HG03354 (cell line): ENCODE measurements at regions not wholly inside any gene's neighbourhood (a gene's known extent, or its start where the extent isn't known, plus 50 kb on each side); places are given as distances from the start of the nearest gene placed in this dataset.
"Not testable (repeated sequence)": the region's sequence is repeated elsewhere in the genome, so short reads cannot be mapped to it uniquely, and the experiment has no call there.

Source experiments
- ATAC-seq: cut with Tn5 transposase; IDR thresholded peaks from one replicate; pipeline ENCODE4 v1.9.1; 2021; ENCODE audit warnings: mild to moderate bottlenecking; ENCODE audit not compliant: unreplicated experiment, poor library complexity, severe bottlenecking

DNA sequence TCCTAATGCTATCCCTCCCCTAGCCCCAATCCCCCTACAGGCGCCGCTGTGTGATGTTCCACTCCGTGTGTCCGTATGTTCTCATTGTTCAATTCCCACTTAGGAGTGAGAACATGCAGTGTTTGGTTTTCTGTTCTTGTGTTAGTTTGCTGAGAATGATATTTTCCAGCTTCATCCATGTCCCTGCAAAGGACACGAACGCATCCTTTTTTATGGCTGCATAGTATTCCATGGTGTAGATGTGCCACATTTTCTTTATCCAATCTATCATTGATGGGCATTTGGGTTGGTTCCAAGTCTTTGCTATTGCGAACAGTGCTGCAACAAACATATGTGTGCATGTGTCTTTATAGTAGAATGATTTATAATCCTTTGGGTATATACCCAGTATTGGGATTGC lies 174.2 kb upstream of the FOXK1 start:
- not testable (repeated sequence) for ATAC-seq

DNA sequence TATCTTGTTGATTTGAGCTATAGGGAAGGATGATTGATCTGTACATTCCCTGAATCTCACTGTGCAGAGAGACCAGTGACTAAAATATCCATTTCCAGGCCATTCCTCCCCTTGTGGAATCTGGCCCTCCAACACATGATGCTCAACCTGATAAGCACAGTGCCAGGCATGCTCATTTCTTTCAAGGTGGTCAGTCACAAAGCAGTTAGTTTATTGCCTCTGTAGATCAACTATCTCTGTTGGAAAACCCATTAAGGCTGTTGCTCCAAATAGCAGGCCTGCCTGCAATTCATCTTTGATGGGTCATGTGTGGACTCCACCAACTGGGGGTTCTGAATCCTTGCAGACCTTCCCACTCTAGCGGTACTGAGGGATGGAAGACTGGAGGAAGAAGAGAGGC lies 168.6 kb upstream of the FOXK1 start:
- ATAC-seq = no peak

DNA sequence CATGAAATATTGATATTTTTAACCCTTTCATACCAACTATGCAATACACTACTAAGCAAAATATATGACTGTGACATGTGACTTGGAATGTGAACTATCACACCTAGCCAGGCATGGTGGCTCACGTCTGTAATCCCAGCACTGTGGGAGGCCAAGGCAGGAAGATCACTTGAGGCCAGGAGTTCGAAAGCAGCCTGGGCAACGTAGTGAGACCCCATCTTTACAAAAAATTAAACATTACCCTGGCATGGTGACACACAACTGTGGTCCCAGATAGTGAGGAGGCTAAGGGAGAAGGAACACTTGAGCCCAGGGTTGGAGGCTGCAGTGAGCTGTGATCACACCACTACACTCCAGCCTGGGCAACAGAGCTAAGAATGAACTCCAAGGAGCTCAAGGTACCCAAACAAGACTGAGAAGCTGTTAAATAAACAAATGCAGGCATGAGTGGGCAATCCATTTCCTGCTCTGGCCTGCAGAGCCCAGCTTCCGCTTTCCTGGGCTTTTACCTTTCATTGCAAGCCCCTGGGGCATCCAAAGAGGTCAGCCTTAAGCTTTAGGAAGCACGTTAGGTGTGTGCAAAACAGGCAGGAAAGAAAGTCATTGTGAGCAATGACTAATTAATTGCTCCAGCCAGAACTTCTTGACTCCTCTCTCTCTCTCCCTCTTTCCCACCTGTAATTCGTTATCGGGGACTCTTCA lies 162.1 kb upstream of the FOXK1 start:
- no peak for ATAC-seq

DNA sequence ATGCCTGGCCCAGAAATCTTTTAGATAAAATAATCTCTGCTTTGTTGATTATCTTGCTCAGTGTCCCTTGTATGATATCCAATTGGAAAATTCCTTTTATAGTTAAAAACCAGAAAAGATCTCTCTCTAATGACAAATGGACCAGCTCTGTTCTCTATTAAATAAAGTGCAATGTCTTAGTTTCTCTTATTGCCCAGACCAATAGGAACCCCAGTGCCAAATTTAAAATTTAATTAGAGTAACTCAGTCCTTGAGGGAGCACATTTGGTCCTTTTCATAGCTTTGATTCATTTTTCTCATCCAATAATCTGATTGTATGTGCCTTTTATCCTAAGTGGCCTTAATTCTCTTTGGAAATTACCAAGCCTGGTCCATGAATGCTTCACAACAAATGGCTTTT lies 158.9 kb upstream of the FOXK1 start:
- ATAC-seq = no peak

DNA sequence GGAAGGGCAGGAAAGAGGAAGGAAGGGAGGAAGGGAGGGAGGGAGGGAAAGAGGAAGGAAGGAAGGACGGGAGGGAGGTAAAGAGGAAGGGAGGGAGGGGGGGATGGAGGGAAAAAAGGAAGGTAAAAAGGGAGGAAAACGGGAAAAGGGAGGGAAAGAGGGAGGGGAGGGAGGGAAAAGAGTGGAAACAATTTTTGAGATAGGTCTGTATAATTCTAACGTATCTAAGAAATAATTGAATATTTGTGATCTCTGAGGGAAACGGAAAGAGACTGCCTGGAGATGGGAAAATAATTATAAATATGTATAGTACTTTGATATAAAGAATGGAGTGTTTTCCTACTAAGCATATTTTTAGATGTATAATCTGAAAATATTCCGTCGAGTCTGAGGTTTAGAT lies 158.2 kb upstream of the FOXK1 start:
- no peak for ATAC-seq

DNA sequence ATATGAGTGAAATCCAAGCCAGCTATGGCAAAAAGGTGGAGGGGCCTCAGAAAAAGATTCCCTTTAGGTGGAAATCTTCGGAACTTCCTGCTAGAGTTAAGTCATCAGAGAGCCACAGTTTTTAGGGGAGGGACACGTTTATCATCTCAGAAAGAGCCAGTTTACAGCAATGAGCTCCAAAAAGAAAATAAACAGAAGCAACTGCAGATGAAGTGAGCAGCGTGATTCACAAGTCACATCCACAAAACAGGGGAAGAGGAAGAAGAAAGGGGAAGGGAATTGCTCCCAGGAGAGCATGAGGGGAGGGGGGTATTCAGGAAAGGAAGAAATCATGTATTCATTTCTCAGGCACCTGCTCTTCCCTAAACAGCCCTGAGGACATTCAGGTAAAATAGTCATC lies 156.2 kb upstream of the FOXK1 start:
- ATAC-seq = no peak

DNA sequence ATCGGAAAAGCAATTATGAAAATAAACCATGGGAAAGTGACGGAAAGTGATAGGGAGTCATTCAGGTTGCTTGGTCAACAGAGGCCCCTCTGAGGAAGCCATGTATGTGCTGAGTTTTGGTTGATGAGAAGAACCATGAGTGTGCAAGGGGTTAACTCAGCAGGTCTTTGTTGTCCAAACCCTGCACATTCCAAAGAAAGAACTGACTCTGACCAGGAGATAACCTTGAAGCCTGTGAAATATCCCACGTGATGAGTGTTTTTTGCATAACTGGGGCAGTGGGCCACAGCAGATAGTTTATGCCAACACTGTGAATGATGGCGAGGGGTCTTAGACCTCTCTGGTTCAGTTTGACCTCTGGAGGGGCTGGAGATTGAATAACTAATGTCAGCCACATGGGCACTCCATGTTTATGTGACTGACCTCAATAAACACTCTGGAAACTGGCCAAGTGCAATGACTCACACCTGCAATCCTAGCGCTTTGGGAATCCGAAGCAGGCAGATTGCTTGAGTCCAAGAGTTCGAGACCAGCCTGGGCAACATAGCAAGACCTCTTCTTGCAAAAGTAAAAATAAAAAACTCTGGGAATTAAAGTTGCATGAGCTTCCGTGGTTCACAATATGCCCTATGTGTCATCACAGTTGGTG lies 154.0 kb upstream of the FOXK1 start:
- ATAC-seq = no peak

DNA sequence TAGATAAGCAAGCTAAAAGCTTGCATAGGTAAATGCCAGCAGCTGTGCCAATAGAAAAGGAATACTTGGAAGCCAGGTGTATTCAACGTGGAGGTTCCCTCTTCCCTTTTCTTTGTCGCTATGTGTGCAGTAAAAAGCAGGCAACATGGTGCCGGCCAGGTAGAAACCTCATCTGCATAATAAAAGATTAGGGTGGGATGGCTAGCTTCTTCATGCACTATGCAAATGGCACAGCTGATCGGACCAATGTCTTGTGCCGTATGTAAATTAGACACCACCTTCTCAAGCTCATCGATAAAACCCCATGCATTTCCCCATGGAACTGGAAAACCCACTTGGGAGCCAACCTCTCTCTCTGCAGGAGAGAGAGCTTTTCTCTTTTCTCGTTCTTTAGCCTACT lies 150.9 kb upstream of the FOXK1 start:
- no peak for ATAC-seq

DNA sequence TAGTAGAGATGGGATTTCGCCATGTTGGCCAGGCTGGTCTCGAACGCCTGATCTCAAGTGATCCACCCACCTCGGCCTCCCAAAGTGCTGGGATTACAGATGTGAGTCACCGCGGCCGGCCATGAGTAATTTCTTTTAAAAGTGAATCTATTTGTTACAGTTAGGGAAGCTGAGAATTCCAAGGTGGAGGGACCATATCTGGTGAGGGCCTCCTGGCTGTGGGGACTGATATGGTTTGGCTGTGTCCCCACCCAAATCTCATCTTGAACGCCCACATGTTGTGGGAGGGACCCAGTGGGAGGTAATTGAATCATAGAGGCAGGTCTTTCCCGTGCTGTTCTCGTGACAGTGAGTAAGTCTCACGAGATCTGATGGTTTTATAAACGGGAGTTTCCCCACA lies 148.8 kb upstream of the FOXK1 start:
- not testable (repeated sequence) for ATAC-seq

DNA sequence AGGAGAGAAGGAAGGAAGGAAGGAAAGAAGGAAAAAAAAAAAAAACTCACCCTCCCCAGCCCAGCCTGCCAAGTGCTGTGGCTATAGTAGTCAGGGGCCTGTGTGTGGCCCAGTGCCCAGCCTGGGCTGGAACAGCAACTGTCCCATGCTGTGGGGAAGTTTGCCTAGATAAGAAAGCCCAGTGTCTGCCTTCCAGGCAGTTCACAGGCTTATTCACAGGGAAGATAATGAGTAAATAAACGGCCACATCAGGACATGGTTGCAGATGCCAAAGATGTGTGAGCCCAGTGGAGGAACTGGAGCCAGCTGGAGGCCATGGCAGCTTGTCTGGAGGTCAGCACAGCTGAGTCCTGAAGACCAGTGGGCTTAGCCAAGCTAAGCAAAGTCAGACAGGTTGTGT lies 132.4 kb upstream of the FOXK1 start:
- no peak for ATAC-seq

DNA sequence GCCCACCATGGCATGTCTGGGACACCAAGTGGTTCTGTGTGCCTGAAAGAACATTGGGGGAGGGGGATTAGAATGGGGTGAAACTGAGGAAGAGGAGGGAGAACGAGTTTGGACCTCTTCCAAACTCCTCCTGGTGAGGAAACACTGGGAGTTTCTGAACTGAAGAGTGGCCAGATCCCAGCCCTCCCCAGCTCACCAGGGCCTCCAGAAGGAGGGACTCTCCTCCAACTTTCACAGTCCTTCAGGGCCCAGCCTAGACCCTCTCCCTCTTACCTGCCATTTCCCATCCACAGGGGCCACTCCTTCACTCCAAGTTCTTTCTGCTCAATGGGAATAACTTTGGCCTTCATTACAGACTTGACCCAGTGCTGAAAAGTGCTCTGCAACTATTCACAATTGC lies 132.0 kb upstream of the FOXK1 start:
- no peak for ATAC-seq

DNA sequence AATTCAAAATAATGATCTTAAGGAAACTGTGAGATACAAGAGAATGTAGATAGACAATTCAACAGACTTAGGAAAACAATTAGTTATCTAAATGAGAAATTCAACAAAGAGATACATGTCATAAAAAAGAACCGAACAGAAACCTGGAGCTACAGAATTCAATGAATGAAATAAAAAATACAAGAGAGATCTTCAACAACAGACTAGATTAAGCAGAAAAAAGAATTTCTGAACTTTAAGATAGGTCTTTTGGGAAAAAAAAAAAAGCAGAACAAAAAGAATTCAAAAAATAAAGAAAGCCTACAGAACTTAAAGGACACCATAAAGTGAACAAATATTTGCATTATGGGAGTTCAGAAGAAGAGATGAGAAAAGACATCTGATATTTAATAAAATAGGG lies 129.1 kb upstream of the FOXK1 start:
- no peak for ATAC-seq

DNA sequence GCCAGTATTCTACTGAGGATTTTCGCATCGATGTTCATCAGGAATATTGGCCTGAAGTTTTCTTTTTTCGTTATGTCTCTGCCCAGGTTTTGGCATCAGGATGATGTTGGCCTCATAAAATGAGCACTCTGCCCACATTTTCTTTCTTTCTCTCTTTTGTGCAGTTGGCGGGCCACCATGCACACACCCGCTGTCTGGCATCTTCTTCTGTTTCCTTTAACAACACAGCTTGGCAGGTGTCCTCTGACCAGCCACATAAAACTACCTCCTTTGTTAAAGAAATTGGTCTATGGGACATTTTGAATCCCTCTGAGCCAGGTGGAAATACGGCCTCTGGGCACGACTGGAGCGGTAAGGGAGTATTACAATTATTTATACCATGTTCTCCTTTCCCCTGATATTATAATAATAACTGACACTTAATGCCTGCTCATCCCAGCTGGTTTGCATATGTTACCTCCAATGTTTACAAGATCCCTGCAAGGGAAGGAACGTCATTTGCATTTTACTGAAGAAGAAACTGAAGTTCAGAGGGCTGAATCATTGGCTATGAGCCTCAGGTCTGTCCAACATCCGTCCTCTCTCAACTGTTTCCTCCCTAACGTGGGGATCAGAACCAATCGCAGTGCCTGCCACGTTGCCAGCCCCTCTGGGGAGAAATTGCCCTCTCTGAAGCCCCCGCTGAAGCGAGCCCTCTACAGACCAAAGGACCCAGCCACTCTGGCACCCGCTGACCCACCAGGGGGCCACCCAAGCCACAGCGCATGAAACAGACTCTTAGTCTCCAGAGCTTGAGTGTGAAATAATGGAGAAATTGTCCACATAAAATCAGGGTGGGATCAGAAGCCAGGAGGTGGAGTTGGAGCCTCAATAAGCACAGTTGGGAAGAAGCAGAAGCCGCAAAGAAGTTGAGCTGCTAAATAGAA lies 125.0 kb upstream of the FOXK1 start:
- no peak for ATAC-seq

DNA sequence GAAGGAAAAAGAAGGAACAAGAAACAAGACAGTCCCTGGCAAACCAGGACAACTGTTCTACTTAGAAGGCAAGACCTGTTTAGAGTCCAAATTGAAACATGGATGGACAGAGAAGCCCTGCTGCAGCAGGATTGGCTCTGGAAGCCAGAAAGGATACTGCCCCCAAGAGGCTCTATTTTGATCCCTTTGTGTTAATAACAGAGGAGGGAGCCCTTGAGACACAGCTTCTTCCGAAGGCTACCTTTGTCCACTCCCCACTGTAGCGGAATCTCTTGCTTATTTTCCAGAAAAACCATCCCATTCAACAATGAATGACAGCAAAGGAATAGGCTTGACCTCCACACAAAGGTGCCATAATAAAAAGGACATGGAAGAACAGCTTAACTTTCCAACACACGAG lies 120.3 kb upstream of the FOXK1 start:
- ATAC-seq = no peak

DNA sequence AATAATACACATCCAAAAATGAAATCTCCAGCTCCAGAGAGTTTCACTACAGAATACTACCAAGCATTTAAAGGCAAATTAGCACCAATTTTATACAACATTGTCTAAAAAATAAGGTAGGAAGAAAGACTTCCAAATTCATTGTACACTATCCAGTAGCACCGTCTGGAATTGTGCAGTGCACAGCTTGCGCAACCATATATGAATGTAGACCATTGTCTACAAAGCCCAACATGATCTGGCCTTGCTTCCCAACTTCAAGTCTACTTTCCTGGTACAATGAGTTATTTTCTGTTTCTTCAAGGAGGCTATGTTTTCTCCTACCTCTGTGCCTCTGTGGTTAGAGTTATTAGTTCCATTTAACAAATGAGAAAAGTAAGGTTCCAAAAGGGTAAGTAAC lies 115.4 kb upstream of the FOXK1 start:
- no peak for ATAC-seq

DNA sequence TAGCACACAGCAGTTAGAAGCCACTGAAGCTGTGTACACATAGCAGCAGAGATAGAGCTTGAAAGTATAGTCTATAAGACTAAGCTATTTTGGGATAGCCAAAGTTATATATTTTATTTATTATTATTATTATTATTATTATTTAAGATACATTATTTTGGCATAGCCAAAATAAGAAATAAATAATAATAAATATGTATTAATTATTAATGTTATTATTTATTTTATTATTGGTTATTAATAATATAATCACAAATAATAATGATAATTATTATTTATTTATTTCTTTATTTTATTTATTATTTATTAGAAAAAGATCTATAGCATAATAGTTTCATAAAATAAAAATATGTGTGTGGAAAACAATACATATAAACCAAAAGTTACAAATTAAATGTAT lies 107.2 kb upstream of the FOXK1 start:
- no peak for ATAC-seq

DNA sequence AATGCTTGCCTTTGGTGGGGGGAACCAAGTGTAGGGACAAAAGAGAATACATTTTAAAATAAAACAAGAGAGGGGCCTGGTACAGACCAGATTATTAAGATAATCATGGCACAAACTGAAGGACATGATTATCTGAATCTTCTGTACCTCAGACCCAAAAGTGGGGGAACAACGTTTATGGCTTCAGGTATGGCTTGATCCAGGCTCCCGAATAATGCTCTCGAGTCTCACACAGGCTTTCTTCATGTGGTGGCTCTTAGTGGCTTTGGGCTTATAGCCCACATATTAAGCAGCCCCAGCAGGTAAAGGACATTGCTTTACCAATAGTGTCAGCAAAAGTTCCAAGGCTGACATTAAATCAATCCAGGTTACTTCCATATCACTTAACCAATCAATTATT lies 106.8 kb upstream of the FOXK1 start:
- no peak for ATAC-seq

DNA sequence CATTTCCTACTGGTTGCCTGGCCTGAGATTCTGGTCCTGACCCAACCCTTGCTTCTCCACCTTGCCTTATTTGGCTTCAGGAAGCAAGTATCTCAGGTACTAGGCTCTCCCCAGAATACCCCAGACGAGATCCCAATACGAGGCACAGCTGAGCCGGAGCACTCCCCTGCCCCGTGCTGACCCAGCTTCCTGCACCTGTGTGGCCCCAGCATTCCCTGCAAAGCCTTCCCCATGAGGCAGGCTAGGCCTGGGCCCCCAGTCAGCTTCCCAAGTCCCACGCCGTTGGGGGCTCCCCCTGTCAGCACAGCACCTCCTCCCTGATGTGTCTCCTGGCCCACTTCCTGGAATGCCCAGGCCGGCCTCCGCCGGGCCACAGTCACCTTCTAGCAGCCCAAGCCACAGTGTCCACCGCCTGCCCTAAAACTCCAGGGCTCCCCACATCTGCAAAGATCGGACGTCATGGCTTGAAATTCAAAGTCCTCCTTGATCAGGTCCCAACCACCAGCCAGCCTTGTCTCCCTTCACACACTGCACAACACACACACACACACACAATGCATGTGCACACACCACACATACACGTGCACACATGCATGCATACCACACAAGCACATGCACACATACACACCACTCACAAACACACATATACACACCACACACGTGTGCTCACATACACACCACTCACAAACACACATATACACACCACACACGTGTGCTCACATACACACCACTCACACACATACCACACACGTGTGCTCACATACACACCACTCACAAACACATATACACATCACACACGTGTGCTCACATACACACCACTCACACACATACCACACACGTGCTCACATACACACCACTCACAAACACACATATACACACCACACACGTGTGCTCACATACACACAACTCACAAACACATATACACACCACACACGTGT lies 78.9 kb upstream of the FOXK1 start:
- no peak for ATAC-seq

DNA sequence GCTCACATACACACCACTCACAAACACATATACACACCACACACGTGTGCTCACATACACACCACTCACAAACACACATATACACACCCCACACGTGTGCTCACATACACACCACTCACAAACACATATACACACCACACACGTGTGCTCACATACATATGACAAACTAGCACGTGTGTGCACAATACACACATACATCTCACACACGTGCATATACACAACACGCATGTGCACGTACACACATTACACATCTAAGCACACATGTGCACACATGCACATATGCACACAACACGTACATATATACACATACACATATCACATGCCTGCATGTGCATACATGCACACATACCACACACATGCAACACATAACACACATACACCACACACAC lies 78.3 kb upstream of the FOXK1 start:
- no peak for ATAC-seq

DNA sequence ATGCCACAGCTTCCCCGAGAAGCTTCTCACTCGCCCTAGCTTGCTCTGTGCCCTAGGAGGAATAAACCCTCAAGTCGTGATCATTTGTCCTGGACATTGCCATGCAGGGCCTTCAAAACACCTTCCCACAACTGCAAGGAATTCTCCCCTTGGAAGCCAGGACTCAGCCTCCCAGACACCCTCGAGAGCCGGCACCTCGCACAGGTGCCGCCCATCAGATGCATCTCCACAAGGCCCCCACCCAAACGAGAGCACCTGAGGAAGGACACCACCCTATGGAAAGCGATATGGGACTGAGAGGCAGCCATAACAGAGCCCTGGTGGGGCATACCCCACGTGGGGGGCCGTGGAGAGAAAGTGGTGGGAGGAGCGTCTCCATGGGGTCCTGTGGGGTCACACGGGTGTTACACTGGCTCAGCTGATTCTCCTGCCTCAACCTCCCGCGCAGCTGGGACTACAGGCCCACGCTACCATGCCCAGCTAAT lies 77.6 kb upstream of the FOXK1 start:
- no peak for ATAC-seq
